Heart left ventricle (tissue), 16 donors: ENCODE measurements at regions not wholly inside any gene's neighbourhood (a gene's known extent, or its start where the extent isn't known, plus 50 kb on each side); places are given as distances from the start of the nearest gene placed in this dataset.

ENCODE experiments used
- ATAC-seq, 4 donors: fragments of 200-7000 bp; cut with Tn5 transposase; one replicate each; pipeline ENCODE4 v1.9.1; 2020 to 2022; ENCODE audit warnings: moderate library complexity in 4 of 4, mild to moderate bottlenecking in 3 of 4, moderate number of reproducible peaks in 1 of 4
- DNase-seq, 5 donors: peaks; one replicate each; pipeline ENCODE4 v3.0.0-alpha.2; 2020
- H3K27ac ChIP-seq, 12 donors: fragments of 200-600 bp; sonication (generic) in 4 of 12; one replicate each; pipeline versions ENCODE4 v1.5.0 to v1.8.0; 2016 to 2022; ENCODE audit warnings: mild to moderate bottlenecking in 2 of 12
- H3K27me3 ChIP-seq, 9 donors: fragments of 200-600 bp; sonication (generic) in 2 of 9; one replicate each; pipeline versions ENCODE4 v1.5.1 to v1.8.0; 2016 to 2022; ENCODE audit warnings: mild to moderate bottlenecking in 3 of 9
- H3K36me3 ChIP-seq, 9 donors: fragments of 200-600 bp; sonication (generic) in 2 of 9; one replicate each; pipeline versions ENCODE4 v1.5.0 to v1.8.0; 2018 to 2022; ENCODE audit warnings: mild to moderate bottlenecking in 2 of 9
- H3K4me1 ChIP-seq, 12 donors: fragments of 200-600 bp; sonication (generic) in 4 of 12; one replicate each; pipeline versions ENCODE4 v1.5.0 to v1.8.0; 2016 to 2022; ENCODE audit warnings: mild to moderate bottlenecking in 3 of 12
- H3K4me3 ChIP-seq, 12 donors: fragments of 200-600 bp; sonication (generic) in 4 of 12; one replicate each; pipeline versions ENCODE4 v1.5.0 to v1.8.0; 2017 to 2022; ENCODE audit warnings: mild to moderate bottlenecking in 9 of 12, moderate library complexity in 4 of 12
- H3K9me3 ChIP-seq, 12 donors: fragments of 200-600 bp; sonication (generic) in 4 of 12; one replicate each; pipeline versions ENCODE4 v1.5.0 to v1.8.0; 2016 to 2022; ENCODE audit warnings: mild to moderate bottlenecking in 1 of 12
- CTCF ChIP-seq, 12 donors: fragments of 200-600 bp; sonication (generic) in 4 of 12; IDR thresholded peaks; one replicate each; pipeline versions ENCODE4 v1.5.0 to v1.8.0; 2018 to 2022; ENCODE audit warnings: antibody characterized with exemption in 12 of 12, mild to moderate bottlenecking in 5 of 12
- POLR2A ChIP-seq, 2 donors: fragments of 450-650 bp; IDR thresholded peaks; one replicate each; pipeline ENCODE4 v1.6.1; 2017; ENCODE audit warnings: antibody characterized with exemption in 2 of 2, mild to moderate bottlenecking in 2 of 2, moderate library complexity in 2 of 2
- WGBS, 4 donors: extraction: QIAGEN DNeasy Blood & Tissue Kit in 2 of 4; methylation state at CpG; one replicate each; pipeline versions ENCODE4 v1.1.5 to v1.1.7; 2013 to 2018; 5-methylcytosine and 5-hydroxymethylcytosine counted together
- intact Hi-C, 10 donors: fragments of 100-400 bp; cut with DNase I; formaldehyde crosslinking; loops; one replicate each; pipeline versions ENCODE4 v1.11.1 to v1.14.2; 2022
- donor health status: ischemic (EF 13 %, LVEDD 7.1; RV severe dilation, severe dysfunction).
- donor health status: healthy with polysubstance abuse.
- donor health status: DM: no; HTN: yes; CAD: no.
- donor health status: DM: no; HTN: no; CAD: no.
- donor health status: ischemic (EF 25% LVEDD 6.9; RV normal size, moderate dysfunction).
- donor health status: ischemic (EF 25% LVEDD 5.7; RV mildly dilated, moderate dysfunction).
- donor health status: healthy.
- donor health status: DM: yes; HTN: yes; CAD: no.
- donor health status: ischemic (EF 35%, LVEDD 5.7; RV mildly dilated, moderate dysfunction).
- donor health status: nonischemic (EF 11% LVEDD 7.7; RV severe dilation, severe dysfunction).
- donor health status: DM: yes; HTN: yes; CAD: no.
- donor health status: PGD.
- donor health status: ischemic (EF 29% LVEDD 5.4; RV normal size, mild dysfunction).
- donor health status: nonischemic (EF 23%, LVEDD 6.1; RV moderate dilation, normal function).

GRCh38 chr6:71602385-71603007 lies 283.9 kb upstream of the RIMS1 start:
- 79 to 87% (median 82%) methylated on average over 2 of the region's 2 CpGs for WGBS, 4 donors
- H3K27me3 ChIP-seq: no peaks in the 10 kb centered on the region
- DNase-seq: no peak
- no peak overlapping the region for H3K27ac ChIP-seq
- H3K4me3 ChIP-seq: no peak overlapping the region
- peaks cover 0 to 12% (median 0%) of the 10 kb centered on the region in 12 donors for H3K4me1 ChIP-seq
- no peaks in the 10 kb centered on the region for H3K9me3 ChIP-seq
- no peaks in the 10 kb centered on the region for H3K36me3 ChIP-seq
- TF ChIP-seq POLR2A (IDR thresholded peaks at IDR 0.05): no peak
- intact Hi-C loops: no loop called here
- no peak for ATAC-seq

GRCh38 chr6:71603021-71603420 lies 283.3 kb upstream of the RIMS1 start:
- peaks cover 0 to 12% (median 0%) of the 10 kb centered on the region in 12 donors for H3K4me1 ChIP-seq
- ATAC-seq: no peak
- intact Hi-C loops: no loop called here

GRCh38 chr6:71608646-71609045 lies 277.7 kb upstream of the RIMS1 start:
- Histone ChIP-seq H3K9me3 (no peaks in the 10 kb centered on the region), H3K27ac (no peak overlapping the region), H3K27me3 (peaks cover 0 to 8% (median 0%) of the 10 kb centered on the region in 9 donors), H3K36me3 (no peaks in the 10 kb centered on the region), H3K4me1 (no peaks in the 10 kb centered on the region), H3K4me3 (no peak overlapping the region)
- intact Hi-C loops: no loop called here
- 92 to 98% (median 96%) methylated on average over 1 of the region's 1 CpG for WGBS, 4 donors
- TF ChIP-seq POLR2A (IDR thresholded peaks at IDR 0.05): no peak
- TF ChIP-seq CTCF (IDR thresholded peaks at IDR 0.05): no peak
- no peak for ATAC-seq
- no peak for DNase-seq

More at GRCh38 chr6:71603021-71603420, 283.3 kb upstream of the RIMS1 start:
- DNase-seq: no peak
- no peaks in the 10 kb centered on the region for H3K27me3 ChIP-seq
- no peaks in the 10 kb centered on the region for H3K36me3 ChIP-seq
- H3K27ac ChIP-seq: no peak overlapping the region
- no peaks in the 10 kb centered on the region for H3K9me3 ChIP-seq
- no peak overlapping the region for H3K4me3 ChIP-seq
- no peak for TF ChIP-seq POLR2A (IDR thresholded peaks at IDR 0.05)

GRCh38 chr6:71619836-71620235 lies 266.5 kb upstream of the RIMS1 start:
- Histone ChIP-seq H3K4me3 (no peak overlapping the region), H3K27me3 (no peaks in the 10 kb centered on the region), H3K27ac (no peak overlapping the region), H3K36me3 (no peaks in the 10 kb centered on the region), H3K4me1 (no peaks in the 10 kb centered on the region), H3K9me3 (peaks cover 0 to under 1% (median 0%) of the 10 kb centered on the region in 12 donors)
- TF ChIP-seq POLR2A (IDR thresholded peaks at IDR 0.05) (no peak), CTCF (IDR thresholded peaks at IDR 0.05) (no peak)
- DNase-seq (no peak), ATAC-seq (no peak)
- intact Hi-C loops: loop anchor here in 7 of 10 donors (5.0 to 10.0 kb wide), 3 partner anchors 462 to 467 kb away; no protein-coding TSS in a partner anchor
- 60 to 80% (median 73%) methylated on average over 4 of the region's 4 CpGs for WGBS, 4 donors

GRCh38 chr6:71621918-71622519 lies 264.3 kb upstream of the RIMS1 start:
- peaks cover 0 to 10% (median 1%) of the 10 kb centered on the region in 12 donors for H3K9me3 ChIP-seq
- H3K4me1 ChIP-seq: no peaks in the 10 kb centered on the region
- no peak for TF ChIP-seq POLR2A (IDR thresholded peaks at IDR 0.05)
- TF ChIP-seq CTCF (IDR thresholded peaks at IDR 0.05): peak in 9 of 12 donors; percentile 12 to 52 (median 28)
- no peak overlapping the region for H3K4me3 ChIP-seq
- ATAC-seq (no peak), DNase-seq (no peak)
- intact Hi-C loops: loop anchor here in 7 of 10 donors (5.0 to 10.0 kb wide), 3 partner anchors 460 to 465 kb away; no protein-coding TSS in a partner anchor
- no peaks in the 10 kb centered on the region for H3K36me3 ChIP-seq
- H3K27ac ChIP-seq: no peak overlapping the region
- no peaks in the 10 kb centered on the region for H3K27me3 ChIP-seq
- 45 to 56% (median 51%) methylated on average over 3 of the region's 3 CpGs for WGBS, 4 donors
